Right lobe of liver (tissue), 6 donors: ENCODE measurements at regions not wholly inside any gene's neighbourhood (a gene's known extent, or its start where the extent isn't known, plus 50 kb on each side); places are given as distances from the start of the nearest gene placed in this dataset.
"Not testable (repeated sequence)": the region's sequence is repeated elsewhere in the genome, so short reads cannot be mapped to it uniquely, and the experiment has no call there.

Experiments
- ATAC-seq, 4 donors: fragments of 200-7000 bp; cut with Tn5 transposase; one replicate each; pipeline ENCODE4 v1.9.1; 2020; ENCODE audit warnings: mild to moderate bottlenecking in 4 of 4, moderate library complexity in 4 of 4
- DNase-seq, 3 donors: peaks; one replicate each; pipeline ENCODE4 v3.0.0-alpha.2; 2020
- H3K27ac ChIP-seq, 3 donors: fragments of 200-600 bp; one replicate each; pipeline ENCODE4 v1.8.0; 2022
- H3K27me3 ChIP-seq, 2 donors: fragments of 200-600 bp; one replicate each; pipeline ENCODE4 v1.8.0; 2022
- H3K36me3 ChIP-seq, 4 donors: fragments of 200-600 bp; sonication (generic) in 1 of 4; one replicate each; pipeline versions ENCODE4 v1.5.1 to v1.8.0; 2017 to 2022; ENCODE audit warnings: control low read depth in 1 of 4
- H3K4me1 ChIP-seq, 4 donors: fragments of 200-600 bp; sonication (generic) in 1 of 4; one replicate each; pipeline versions ENCODE4 v1.5.1 to v1.8.0; 2017 to 2022; ENCODE audit warnings: control low read depth in 1 of 4
- H3K4me3 ChIP-seq, 3 donors: fragments of 200-600 bp; one replicate each; pipeline ENCODE4 v1.8.0; 2022
- H3K9me3 ChIP-seq, 4 donors: fragments of 200-600 bp; sonication (generic) in 1 of 4; one replicate each; pipeline versions ENCODE4 v1.5.1 to v1.8.0; 2017 to 2022; ENCODE audit warnings: control low read depth in 1 of 4
- CTCF ChIP-seq, 4 donors: fragments of 200-600 bp in 3 of 4; fragments of 450-650 bp in 1 of 4; IDR thresholded peaks; one replicate each; pipeline versions ENCODE4 v1.5.1 to v1.8.0; 2016 to 2022; ENCODE audit warnings: antibody characterized with exemption in 4 of 4, mild to moderate bottlenecking in 2 of 4
- POLR2A ChIP-seq: fragments of 450-650 bp; IDR thresholded peaks from one replicate; pipeline ENCODE4 v1.6.1; 2017; ENCODE audit warnings: antibody characterized with exemption, mild to moderate bottlenecking
- WGBS: methylation state at CpG from one replicate; pipeline ENCODE4 v1.1.6; 2018; ENCODE audit warnings: low coverage, low lambda C conversion rate; ENCODE audit not compliant: insufficient coverage; ENCODE audit errors: missing lambda C conversion rate; 5-methylcytosine and 5-hydroxymethylcytosine counted together
- intact Hi-C, 2 donors: fragments of 100-400 bp; cut with DNase I; formaldehyde crosslinking; loops; one replicate each; pipeline versions ENCODE4 v1.11.2 to v1.14.1; 2022
- donor health status: DM: no; HTN: yes; CAD: no.
- donor health status: DM: no; HTN: no; CAD: no.
- donor health status: DM: no; HTN: no; CAD: no.
- donor health status: DM: no; HTN: yes; CAD: no.
- donor health status: DM: no; HTN: yes; CAD: no.

- H3K4me3 ChIP-seq, result no peak overlapping the region
- H3K27me3 ChIP-seq, result no peaks in the 10 kb centered on the region
- intact Hi-C loops, result no loop called here
- ATAC-seq (no peak), DNase-seq (no peak)
- H3K27ac ChIP-seq, result no peak overlapping the region
- no peaks in the 10 kb centered on the region for H3K36me3 ChIP-seq
- 42% methylated on average over 1 of the region's 1 CpG for whole genome bisulfite sequencing
- H3K4me1 ChIP-seq, result no peaks in the 10 kb centered on the region
- TF ChIP-seq POLR2A (no peak), CTCF (IDR thresholded peaks at IDR 0.05) (no peak)
- H3K9me3 ChIP-seq, result no peaks in the 10 kb centered on the region
These were observed 417.5 kb downstream of the RSL24D1 start for GRCh38 chr15:54779271-54779670.

- Histone ChIP-seq H3K27ac (no peak overlapping the region), H3K27me3 (no peaks in the 10 kb centered on the region), H3K36me3 (no peaks in the 10 kb centered on the region), H3K4me1 (no peaks in the 10 kb centered on the region), H3K4me3 (no peak overlapping the region), H3K9me3 (no peaks in the 10 kb centered on the region)
- ATAC-seq, result no peak
- 34% methylated on average over 2 of the region's 2 CpGs for WGBS
- intact Hi-C loops, result no loop called here
- no peak for DNase-seq
- TF ChIP-seq CTCF (IDR thresholded peaks at IDR 0.05) (no peak), POLR2A (no peak)
These were observed 420.3 kb downstream of the RSL24D1 start for GRCh38 chr15:54776410-54776809.

DNA sequence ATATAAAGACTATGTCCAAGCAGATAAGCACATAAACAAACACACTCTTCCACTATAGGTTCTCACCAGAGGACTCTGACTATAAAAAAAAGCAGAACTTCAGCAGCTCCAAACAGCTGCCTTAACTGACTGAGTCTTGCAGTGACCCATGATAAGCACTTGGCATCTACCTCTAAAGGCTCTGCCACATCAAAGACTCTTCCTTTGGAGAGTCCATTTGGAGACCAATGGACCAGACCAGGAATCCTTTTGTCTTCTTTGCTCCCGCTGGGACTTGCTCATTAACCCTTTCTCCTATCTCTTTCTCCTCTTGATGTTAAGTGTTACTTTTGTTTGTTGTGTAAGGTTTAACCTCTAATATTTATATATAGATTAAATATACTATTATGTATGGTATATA, 424.1 kb downstream of the RSL24D1 start:
- intact Hi-C loops, result no loop called here
- Histone ChIP-seq H3K9me3 (no peaks in the 10 kb centered on the region), H3K4me3 (no peak overlapping the region), H3K36me3 (no peaks in the 10 kb centered on the region), H3K4me1 (no peaks in the 10 kb centered on the region), H3K27me3 (no peaks in the 10 kb centered on the region), H3K27ac (no peak overlapping the region)
- TF ChIP-seq CTCF (IDR thresholded peaks at IDR 0.05) (no peak), POLR2A (no peak)
- WGBS, result 38% methylated on average over 1 of the region's 1 CpG
- DNase-seq (no peak), ATAC-seq (no peak)

DNA sequence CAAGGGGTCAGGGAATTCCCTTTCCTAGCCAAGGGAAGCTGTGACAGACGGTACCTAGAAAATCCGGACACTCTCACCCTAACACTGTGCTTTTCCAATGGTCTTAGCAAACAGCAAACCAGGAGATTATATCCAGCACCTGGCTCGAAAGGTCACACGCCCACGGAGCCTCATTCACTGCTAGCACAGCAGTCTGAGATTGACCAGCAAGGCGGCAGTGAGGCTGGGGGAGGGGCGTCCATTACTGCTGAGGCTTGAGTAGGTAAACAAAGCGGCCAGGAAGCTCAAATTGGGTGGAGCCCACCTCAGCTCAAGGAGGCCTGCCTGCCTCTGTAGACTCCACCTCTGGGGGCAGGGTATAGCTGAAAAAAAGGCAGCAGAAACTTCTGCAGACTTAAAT, 447.3 kb downstream of the RSL24D1 start:
- H3K4me3 ChIP-seq, H3K27me3 ChIP-seq, H3K27ac ChIP-seq, H3K36me3 ChIP-seq, H3K9me3 ChIP-seq, H3K4me1 ChIP-seq, intact Hi-C loops, DNase-seq, ATAC-seq: not testable (repeated sequence)
- 40% methylated on average over 2 of the region's 8 CpGs for WGBS

DNA sequence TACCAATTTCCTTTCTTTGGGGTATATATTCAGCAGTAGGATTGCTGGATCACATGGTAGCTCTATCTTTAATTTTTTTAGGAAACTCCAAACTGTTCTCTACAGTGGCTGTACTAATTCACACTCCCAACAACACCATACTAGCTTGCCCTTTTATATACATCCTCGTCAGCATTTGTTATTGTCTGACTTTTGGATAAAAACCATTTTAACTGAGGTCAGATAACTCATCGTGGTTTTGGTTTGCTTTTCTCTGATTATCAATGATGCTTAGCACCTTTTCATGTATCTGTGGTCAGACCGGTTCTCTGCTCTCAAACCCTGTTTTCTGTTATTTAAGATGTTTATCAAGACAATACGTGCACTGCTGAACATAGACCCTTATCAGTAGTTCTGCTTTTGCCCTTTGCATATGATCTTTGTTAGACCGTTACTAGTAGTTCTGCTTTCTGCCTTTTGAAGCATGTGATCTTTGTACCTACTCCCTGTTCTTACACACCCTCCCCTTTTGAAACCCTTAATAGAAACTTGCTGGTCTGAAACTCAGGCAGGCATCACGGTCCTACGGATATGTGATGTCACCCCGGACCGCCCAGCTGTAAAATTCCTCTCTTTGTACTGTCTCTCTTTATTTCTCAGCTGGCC, 474.3 kb downstream of the RSL24D1 start:
- H3K27me3 ChIP-seq, result peaks cover 0 to 4% of the 10 kb centered on the region in 2 donors
- DNase-seq (no peak), ATAC-seq (no peak)
- no peaks in the 10 kb centered on the region for H3K36me3 ChIP-seq
- H3K9me3 ChIP-seq, result no peaks in the 10 kb centered on the region
- H3K4me3 ChIP-seq, result no peak overlapping the region
- H3K27ac ChIP-seq, result no peak overlapping the region
- WGBS, result 67% methylated on average over 8 of the region's 9 CpGs
- no peaks in the 10 kb centered on the region for H3K4me1 ChIP-seq
- intact Hi-C loops, result no loop called here
- no peak for TF ChIP-seq POLR2A
- TF ChIP-seq CTCF (IDR thresholded peaks at IDR 0.05), result no peak
